ENCODE measurements at regions not wholly inside any gene's neighbourhood (a gene's known extent, or its start where the extent isn't known, plus 50 kb on each side); places are given as distances from the start of the nearest gene placed in this dataset.

GRCh38 chr6:48701572-48701971, 590.6 kb upstream of the PTCHD4 start:
- Histone ChIP-seq H3K9ac (ENCODE audit: low read length) (no peak overlapping the region), H2AFZ (ENCODE audit: low read length) (no peak overlapping the region), H3K4me1 (ENCODE audit: insufficient read depth, low read length) (no peaks in the 10 kb centered on the region), H3F3A (ENCODE audit: low read length, unreplicated experiment) (no peaks in the 10 kb centered on the region), H3K4me2 (ENCODE audit: low read length) (no peak overlapping the region), H3K9me2 (replicated peaks; ENCODE audit: low read length) (no peaks in the 10 kb centered on the region), H3K27ac (ENCODE audit: low read length) (no peak overlapping the region), H3K36me3 (ENCODE audit: low read depth, low read length) (no peaks in the 10 kb centered on the region), H3K79me2 (ENCODE audit: low read length) (no peaks in the 10 kb centered on the region), H3K4me3 (ENCODE audit: low read length) (no peak overlapping the region), H4K20me1 (ENCODE audit: low read length) (no peaks in the 10 kb centered on the region), H3K9me3 (ENCODE audit: low read length) (no peaks in the 10 kb centered on the region), H3K27me3 (ENCODE audit: low read length) (no peaks in the 10 kb centered on the region)
- ATAC-seq (no peak), DNase-seq (no peak)
- BruUV-seq (replicated peaks), result no TSS peak
- POLR2A ChIA-PET (ENCODE audit: unreplicated experiment), result no interaction called here
- CTCF ChIA-PET, result no interaction called here
- TF ChIP-seq CTCF (conservative IDR thresholded peaks at IDR 0.05; ENCODE audit: low read depth, low read length) (no peak), EZH2phosphoT487 (IDR thresholded peaks at IDR 0.05; ENCODE audit: borderline replicate concordance, low read length) (no peak), EZH2 (IDR thresholded peaks at IDR 0.05; ENCODE audit: low read length, unreplicated experiment) (no peak)
- intact Hi-C loops (cut with micrococcal nuclease), result no loop called here

- H3K9ac ChIP-seq (ENCODE audit: low read length), result no peak overlapping the region
- intact Hi-C loops (cut with micrococcal nuclease), result no loop called here
These were observed 584.9 kb upstream of the PTCHD4 start for GRCh38 chr6:48695872-48696271.

GRCh38 chr6:48691420-48691819, 580.4 kb upstream of the PTCHD4 start:
- H3K27me3 ChIP-seq (ENCODE audit: low read length), result no peaks in the 10 kb centered on the region
- no peaks in the 10 kb centered on the region for H3F3A ChIP-seq (ENCODE audit: low read length, unreplicated experiment)
- no peak overlapping the region for H3K9ac ChIP-seq (ENCODE audit: low read length)
- DNase-seq (no peak), ATAC-seq (no peak)
- H3K9me3 ChIP-seq (ENCODE audit: low read length), result peaks cover 21% of the 10 kb centered on the region
- intact Hi-C loops (cut with micrococcal nuclease), result no loop called here
- ChIA-PET CTCF (no interaction called here), POLR2A (ENCODE audit: unreplicated experiment) (no interaction called here)
- no peaks in the 10 kb centered on the region for H3K4me1 ChIP-seq (ENCODE audit: insufficient read depth, low read length)
- H3K27ac ChIP-seq (ENCODE audit: low read length), result no peak overlapping the region
- H3K4me3 ChIP-seq (ENCODE audit: low read length), result no peak overlapping the region
- H3K79me2 ChIP-seq (ENCODE audit: low read length), result no peaks in the 10 kb centered on the region
- H2AFZ ChIP-seq (ENCODE audit: low read length), result no peak overlapping the region
- no peaks in the 10 kb centered on the region for H3K9me2 ChIP-seq (replicated peaks; ENCODE audit: low read length)
- no peaks in the 10 kb centered on the region for H4K20me1 ChIP-seq (ENCODE audit: low read length)
- H3K36me3 ChIP-seq (ENCODE audit: low read depth, low read length), result no peaks in the 10 kb centered on the region; the same call in 1 of the 2 replicates
- no peak for TF ChIP-seq EZH2phosphoT487 (IDR thresholded peaks at IDR 0.05; ENCODE audit: borderline replicate concordance, low read length)
- no peak for TF ChIP-seq CTCF (conservative IDR thresholded peaks at IDR 0.05; ENCODE audit: low read depth, low read length)
- TF ChIP-seq EZH2 (IDR thresholded peaks at IDR 0.05; ENCODE audit: low read length, unreplicated experiment), result no peak
- H3K4me2 ChIP-seq (ENCODE audit: low read length), result no peak overlapping the region
- BruUV-seq (replicated peaks), result no TSS peak

More at GRCh38 chr6:48695872-48696271, 584.9 kb upstream of the PTCHD4 start:
- Histone ChIP-seq H3F3A (ENCODE audit: low read length, unreplicated experiment) (no peaks in the 10 kb centered on the region), H2AFZ (ENCODE audit: low read length) (no peak overlapping the region), H3K4me3 (ENCODE audit: low read length) (no peak overlapping the region), H3K9me2 (replicated peaks; ENCODE audit: low read length) (no peaks in the 10 kb centered on the region), H3K4me1 (ENCODE audit: insufficient read depth, low read length) (no peaks in the 10 kb centered on the region), H3K27ac (ENCODE audit: low read length) (no peak overlapping the region), H3K9me3 (ENCODE audit: low read length) (peaks cover 7% of the 10 kb centered on the region; the same call in 1 of the 2 replicates), H3K4me2 (ENCODE audit: low read length) (no peak overlapping the region), H3K27me3 (ENCODE audit: low read length) (no peaks in the 10 kb centered on the region), H3K36me3 (ENCODE audit: low read depth, low read length) (no peaks in the 10 kb centered on the region), H4K20me1 (ENCODE audit: low read length) (no peaks in the 10 kb centered on the region), H3K79me2 (ENCODE audit: low read length) (no peaks in the 10 kb centered on the region)
- no peak for DNase-seq
- TF ChIP-seq CTCF (conservative IDR thresholded peaks at IDR 0.05; ENCODE audit: low read depth, low read length), result no peak
- TF ChIP-seq EZH2 (IDR thresholded peaks at IDR 0.05; ENCODE audit: low read length, unreplicated experiment), result no peak
- TF ChIP-seq EZH2phosphoT487 (IDR thresholded peaks at IDR 0.05; ENCODE audit: borderline replicate concordance, low read length), result no peak
- no TSS peak for BruUV-seq (replicated peaks)
- ChIA-PET POLR2A (ENCODE audit: unreplicated experiment) (no interaction called here), CTCF (no interaction called here)
- no peak for ATAC-seq

Data from PC-3 (cell line).